MM.1S (cell line): ENCODE measurements at regions not wholly inside any gene's neighbourhood (a gene's known extent, or its start where the extent isn't known, plus 50 kb on each side); places are given as distances from the start of the nearest gene placed in this dataset.

ENCODE experiments used
- DNase-seq: peaks from one replicate; pipeline ENCODE4 v3.0.0-alpha.2; 2015
- H2AFZ ChIP-seq: fragments of 300-600 bp; sonication (generic); 2 replicates; pipeline ENCODE4 v1.6.0; 2016; ENCODE audit warnings: antibody characterized with exemption, low read length
- H3F3A ChIP-seq: fragments of 300-600 bp; sonication (generic); 2 replicates; pipeline ENCODE4 v1.6.1; 2016; ENCODE audit warnings: mild to moderate bottlenecking, antibody characterized with exemption, low read length, moderate library complexity, mixed read lengths; ENCODE audit not compliant: insufficient read depth
- H3K27ac ChIP-seq: fragments of 300-600 bp; sonication (generic); 2 replicates; pipeline ENCODE4 v1.5.1; 2016; ENCODE audit warnings: mild to moderate bottlenecking, low read length
- H3K27me3 ChIP-seq: fragments of 300-600 bp; sonication (generic); replicated peaks from 2 replicates; pipeline ENCODE4 v1.6.0; 2016; ENCODE audit warnings: low read length; ENCODE audit not compliant: insufficient read depth
- H3K36me3 ChIP-seq: fragments of 300-600 bp; sonication (generic); replicated peaks from 2 replicates; pipeline ENCODE4 v1.6.1; 2016; ENCODE audit warnings: mild to moderate bottlenecking, low read length, mixed read lengths; ENCODE audit not compliant: insufficient read depth
- H3K4me1 ChIP-seq: fragments of 300-600 bp; sonication (generic); 2 replicates; pipeline ENCODE4 v1.6.1; 2016; ENCODE audit warnings: low read length, mixed read lengths
- H3K4me2 ChIP-seq: fragments of 300-600 bp; sonication (generic); 2 replicates; pipeline ENCODE4 v1.6.0; 2016; ENCODE audit warnings: low read depth, low read length
- H3K4me3 ChIP-seq: fragments of 300-600 bp; sonication (generic); 2 replicates; pipeline ENCODE4 v1.5.1; 2016; ENCODE audit warnings: low read length, mixed read lengths
- H3K79me2 ChIP-seq: fragments of 300-600 bp; sonication (generic); 2 replicates; pipeline ENCODE4 v1.6.1; 2016; ENCODE audit warnings: mixed run types, low read length, mixed read lengths
- H3K9ac ChIP-seq: fragments of 300-600 bp; sonication (generic); 2 replicates; pipeline ENCODE4 v1.6.1; 2016; ENCODE audit warnings: low read length, mixed read lengths
- H3K9me2 ChIP-seq: fragments of 300-600 bp; sonication (generic); replicated peaks from 2 replicates; pipeline ENCODE4 v1.6.1; 2016; ENCODE audit warnings: mild to moderate bottlenecking, low read length, mixed read lengths; ENCODE audit not compliant: insufficient read depth
- H3K9me3 ChIP-seq: fragments of 300-600 bp; sonication (generic); replicated peaks from 2 replicates; pipeline ENCODE4 v1.6.1; 2016; ENCODE audit warnings: mild to moderate bottlenecking, low read length, mixed read lengths; ENCODE audit not compliant: insufficient read depth
- H4K20me1 ChIP-seq: fragments of 300-600 bp; sonication (generic); 2 replicates; pipeline ENCODE4 v1.6.1; 2016; ENCODE audit warnings: mild to moderate bottlenecking, low read length, moderate library complexity, mixed read lengths; ENCODE audit not compliant: insufficient read depth
- CTCF ChIP-seq: fragments of 300-600 bp; sonication (generic); IDR thresholded peaks from 2 replicates; pipeline ENCODE4 v1.5.1; 2016; ENCODE audit warnings: antibody characterized with exemption, low read length, mixed read lengths
- EZH2 ChIP-seq: fragments of 300-600 bp; sonication (generic); optimal IDR thresholded peaks from 2 replicates; pipeline ENCODE3; 2017; ENCODE audit warnings: low read depth, mild to moderate bottlenecking, antibody characterized with exemption, low read length, mixed read lengths
- EZH2phosphoT487 ChIP-seq: fragments of 300-600 bp; sonication (generic); IDR thresholded peaks from 2 replicates; pipeline ENCODE4 v1.6.1; 2018; ENCODE audit warnings: antibody characterized with exemption, low read length

- no peak for DNase-seq
- Histone ChIP-seq H3K9me2 (no peaks in the 10 kb centered on the region), H3F3A (no peaks in the 10 kb centered on the region)
These were observed 203.5 kb upstream of the ZBTB20 start for GRCh38 chr3:115350606-115351005.

GRCh38 chr3:115351193-115351592 is 204.1 kb upstream of the ZBTB20 start:
- Histone ChIP-seq H3K36me3 (no peaks in the 10 kb centered on the region), H4K20me1 (no peaks in the 10 kb centered on the region), H3K9me2 (no peaks in the 10 kb centered on the region), H2AFZ (no peak overlapping the region), H3K9ac (no peak overlapping the region), H3K4me3 (no peak overlapping the region), H3K9me3 (no peaks in the 10 kb centered on the region), H3K79me2 (no peaks in the 10 kb centered on the region), H3F3A (no peaks in the 10 kb centered on the region), H3K4me1 (no peaks in the 10 kb centered on the region), H3K27ac (no peak overlapping the region), H3K4me2 (no peak overlapping the region), H3K27me3 (no peaks in the 10 kb centered on the region)
- no peak for DNase-seq
- no peak for TF ChIP-seq CTCF
- TF ChIP-seq EZH2phosphoT487 = no peak
- no peak for TF ChIP-seq EZH2

More at GRCh38 chr3:115350606-115351005, 203.5 kb upstream of the ZBTB20 start:
- H4K20me1 ChIP-seq = no peaks in the 10 kb centered on the region
- H3K9me3 ChIP-seq = no peaks in the 10 kb centered on the region
- H3K36me3 ChIP-seq = no peaks in the 10 kb centered on the region
- no peaks in the 10 kb centered on the region for H3K27me3 ChIP-seq
- H3K27ac ChIP-seq = no peak overlapping the region
- no peak overlapping the region for H3K4me3 ChIP-seq
- H2AFZ ChIP-seq = no peak overlapping the region
- no peaks in the 10 kb centered on the region for H3K4me1 ChIP-seq
- H3K4me2 ChIP-seq = no peak overlapping the region
- TF ChIP-seq EZH2phosphoT487 = no peak
- no peak for TF ChIP-seq CTCF
- TF ChIP-seq EZH2 = no peak
- H3K9ac ChIP-seq = no peak overlapping the region
- H3K79me2 ChIP-seq = no peaks in the 10 kb centered on the region

- H3K9me3 ChIP-seq = no peaks in the 10 kb centered on the region
- DNase-seq = no peak
- H2AFZ ChIP-seq = no peak overlapping the region
- H3K36me3 ChIP-seq = no peaks in the 10 kb centered on the region
- H3K4me2 ChIP-seq = no peak overlapping the region
- H4K20me1 ChIP-seq = no peaks in the 10 kb centered on the region
- no peak overlapping the region for H3K4me3 ChIP-seq
- no peak overlapping the region for H3K9ac ChIP-seq
- no peaks in the 10 kb centered on the region for H3F3A ChIP-seq
- H3K4me1 ChIP-seq = no peaks in the 10 kb centered on the region
- H3K79me2 ChIP-seq = no peaks in the 10 kb centered on the region
- no peaks in the 10 kb centered on the region for H3K27me3 ChIP-seq
- H3K9me2 ChIP-seq = no peaks in the 10 kb centered on the region
- no peak for TF ChIP-seq CTCF
- TF ChIP-seq EZH2phosphoT487 = no peak
- TF ChIP-seq EZH2 = no peak
- no peak overlapping the region for H3K27ac ChIP-seq
These were observed 206.9 kb upstream of the ZBTB20 start for GRCh38 chr3:115354010-115354409.

GRCh38 chr3:115357456-115357855 is 210.4 kb upstream of the ZBTB20 start:
- no peaks in the 10 kb centered on the region for H3K36me3 ChIP-seq
- no peaks in the 10 kb centered on the region for H3K4me1 ChIP-seq
- no peak overlapping the region for H2AFZ ChIP-seq
- H3K9me2 ChIP-seq = no peaks in the 10 kb centered on the region
- no peak overlapping the region for H3K27ac ChIP-seq
- DNase-seq = no peak
- no peak for TF ChIP-seq EZH2phosphoT487
- TF ChIP-seq EZH2 = no peak
- TF ChIP-seq CTCF = no peak
- H3K9ac ChIP-seq = no peak overlapping the region
- no peaks in the 10 kb centered on the region for H4K20me1 ChIP-seq
- no peak overlapping the region for H3K4me2 ChIP-seq
- H3K4me3 ChIP-seq = no peak overlapping the region
- no peaks in the 10 kb centered on the region for H3F3A ChIP-seq
- H3K27me3 ChIP-seq = no peaks in the 10 kb centered on the region
- H3K9me3 ChIP-seq = no peaks in the 10 kb centered on the region
- no peaks in the 10 kb centered on the region for H3K79me2 ChIP-seq
